T-cell (primary cell): ENCODE measurements at regions not wholly inside any gene's neighbourhood (a gene's known extent, or its start where the extent isn't known, plus 50 kb on each side); places are given as distances from the start of the nearest gene placed in this dataset.

Experiments
- ATAC-seq, 4 experiments: fragments of 200-7000 bp in 3 of 4; fragments of 150-1000 bp in 1 of 4; cut with Tn5 transposase; replicated peaks in 1 of 4; 1 replicate in 3 of 4; 2 replicates in 1 of 4; pipeline ENCODE4 v1.10.0; 2021; ENCODE audit warnings: moderate library complexity in 3 of 4, mild to moderate bottlenecking in 2 of 4, moderate number of reproducible peaks in 1 of 4
- CTCF ChIA-PET, 2 donors: fragments of 300-600 bp; sonication (Branson Sonifier 250); formaldehyde crosslinking; loops; one replicate each; lab custom pipeline; 2022; ENCODE audit warnings: antibody characterized with exemption in 2 of 2; lab: Charles Lee
- POLR2A ChIA-PET, 2 donors: fragments of 300-600 bp; sonication (Branson Sonifier 250); formaldehyde crosslinking; loops; one replicate each; lab custom pipeline; 2022; ENCODE audit warnings: antibody characterized with exemption in 2 of 2; lab: Charles Lee
- DNase-seq, 35 experiments: peaks; one replicate each; pipeline versions ENCODE4 v3.0.0 to v3.0.0-alpha.2; 2013 to 2023
- H3K27ac ChIP-seq: one replicate; pipeline ENCODE4 v1.5.1; 2013; ENCODE audit warnings: low read length
- H3K27me3 ChIP-seq, 2 experiments: replicated peaks in 1 of 2; 1 replicate in 1 of 2; 2 replicates in 1 of 2; pipeline versions ENCODE4 v1.6.1 to v1.7.0; 2013; ENCODE audit warnings: low read length in 1 of 2, mixed read lengths in 1 of 2; ENCODE audit not compliant: control insufficient read depth in 2 of 2, insufficient read depth in 2 of 2; ENCODE audit errors: extremely low read depth in 1 of 2
- H3K36me3 ChIP-seq, 2 donors: 1 replicate in 1 of 2; 2 replicates in 1 of 2; pipeline versions ENCODE4 v1.6.1 to v1.7.0; 2013; ENCODE audit warnings: low read length in 1 of 2; ENCODE audit not compliant: control insufficient read depth in 2 of 2, insufficient read depth in 1 of 2; ENCODE audit errors: extremely low read depth in 1 of 2
- H3K4me1 ChIP-seq, 2 experiments: 1 replicate in 1 of 2; 2 replicates in 1 of 2; pipeline versions ENCODE4 v1.6.1 to v1.7.0; 2013; ENCODE audit warnings: low read length in 2 of 2, mixed read lengths in 1 of 2; ENCODE audit not compliant: insufficient read depth in 2 of 2, control insufficient read depth in 1 of 2; ENCODE audit errors: extremely low read depth in 1 of 2
- H3K4me3 ChIP-seq, 2 donors: 1 replicate in 1 of 2; 2 replicates in 1 of 2; pipeline versions ENCODE4 v1.5.1 to v1.7.0; 2013; ENCODE audit warnings: mild to moderate bottlenecking in 2 of 2, low read length in 1 of 2, moderate library complexity in 1 of 2; ENCODE audit not compliant: control insufficient read depth in 1 of 2; ENCODE audit errors: extremely low read depth in 1 of 2
- H3K9me3 ChIP-seq: 2 replicates; pipeline ENCODE4 v1.7.0; 2013
- H3K27ac Mint-ChIP-seq, 2 donors: one replicate each; pipeline ENCODE4 v1.8.0; 2020 to 2021; ENCODE audit warnings: mild to moderate bottlenecking in 2 of 2, mixed read lengths in 2 of 2
- H3K27me3 Mint-ChIP-seq, 2 donors: one replicate each; pipeline ENCODE4 v1.8.0; 2021 to 2022; ENCODE audit warnings: mixed read lengths in 2 of 2
- H3K36me3 Mint-ChIP-seq: one replicate; pipeline ENCODE4 v1.8.0; 2021; ENCODE audit warnings: mixed read lengths
- H3K4me1 Mint-ChIP-seq, 3 donors: one replicate each; pipeline ENCODE4 v1.8.0; 2020 to 2022; ENCODE audit warnings: mixed read lengths in 3 of 3, mild to moderate bottlenecking in 1 of 3
- H3K4me3 Mint-ChIP-seq, 3 donors: one replicate each; pipeline ENCODE4 v1.8.0; 2020 to 2022; ENCODE audit warnings: mild to moderate bottlenecking in 3 of 3, mixed read lengths in 3 of 3, moderate library complexity in 3 of 3
- H3K9me3 Mint-ChIP-seq, 3 donors: one replicate each; pipeline ENCODE4 v1.8.0; 2020 to 2022; ENCODE audit warnings: mixed read lengths in 3 of 3
- WGBS: methylation state at CpG from one replicate; pipeline ENCODE4 v1.1.5; 2013; ENCODE audit warnings: missing lambda C conversion rate; ENCODE audit not compliant: insufficient coverage; 5-methylcytosine and 5-hydroxymethylcytosine counted together

- POLR2A ChIA-PET, result no interaction called here
- Mint-ChIP-seq H3K27ac (no peak overlapping the region), H3K4me1 (no peaks in the 10 kb centered on the region), H3K9me3 (no peaks in the 10 kb centered on the region), H3K4me3 (no peak overlapping the region), H3K36me3 (no peaks in the 10 kb centered on the region), H3K27me3 (no peaks in the 10 kb centered on the region)
- no peaks in the 10 kb centered on the region for H3K27me3 ChIP-seq
- H3K9me3 ChIP-seq, result no peaks in the 10 kb centered on the region
- ATAC-seq, result no peak
- no peaks in the 10 kb centered on the region for H3K4me1 ChIP-seq
- WGBS, result no CpG with 5 or more reads among the region's 3 CpGs
- H3K27ac ChIP-seq, result no peak overlapping the region
- H3K4me3 ChIP-seq, result no peak overlapping the region
- CTCF ChIA-PET, result no interaction called here
- H3K36me3 ChIP-seq, result no peaks in the 10 kb centered on the region
- no peak for DNase-seq
These were observed 232.1 kb downstream of the TMX3 start for GRCh38 chr18:68482815-68483214.

- no peak for ATAC-seq
- ChIA-PET CTCF (no interaction called here), POLR2A (no interaction called here)
- Mint-ChIP-seq H3K9me3 (no peaks in the 10 kb centered on the region), H3K36me3 (no peaks in the 10 kb centered on the region), H3K27me3 (no peaks in the 10 kb centered on the region), H3K4me1 (no peaks in the 10 kb centered on the region), H3K27ac (no peak overlapping the region), H3K4me3 (no peak overlapping the region)
- Histone ChIP-seq H3K27ac (no peak overlapping the region), H3K36me3 (no peaks in the 10 kb centered on the region), H3K4me3 (no peak overlapping the region), H3K9me3 (no peaks in the 10 kb centered on the region), H3K4me1 (no peaks in the 10 kb centered on the region), H3K27me3 (no peaks in the 10 kb centered on the region)
- WGBS, result no CpG with 5 or more reads among the region's 4 CpGs
- no peak for DNase-seq
These were observed 234.7 kb downstream of the TMX3 start for GRCh38 chr18:68480196-68480595.

DNA sequence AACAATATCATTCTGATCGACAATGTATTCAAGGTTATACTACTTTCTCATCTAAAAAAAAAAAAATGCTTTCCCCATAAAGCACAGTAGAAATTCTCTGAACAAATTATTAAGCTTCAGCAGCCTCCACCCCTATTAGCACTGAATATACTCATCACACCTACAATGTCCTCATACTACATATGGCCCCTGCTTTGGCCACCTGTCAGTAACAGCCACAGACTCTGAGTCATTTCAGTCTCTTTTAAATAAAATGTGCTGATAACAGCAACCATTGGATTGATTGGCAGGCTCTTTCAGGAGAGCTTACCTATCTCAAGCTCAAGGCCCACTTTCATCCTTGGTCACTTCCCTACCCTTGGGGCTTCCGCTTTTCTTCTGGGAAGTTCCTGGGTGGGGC lies 236.7 kb downstream of the TMX3 start:
- ATAC-seq (no peak), DNase-seq (no peak)
- H3K27me3 Mint-ChIP-seq, result no peaks in the 10 kb centered on the region
- no peaks in the 10 kb centered on the region for H3K4me1 Mint-ChIP-seq
- no peaks in the 10 kb centered on the region for H3K4me1 ChIP-seq
- H3K9me3 ChIP-seq, result no peaks in the 10 kb centered on the region
- 100% methylated on average over 1 of the region's 2 CpGs for WGBS
- no peaks in the 10 kb centered on the region for H3K9me3 Mint-ChIP-seq
- no peak overlapping the region for H3K27ac ChIP-seq
- no peak overlapping the region for H3K27ac Mint-ChIP-seq
- CTCF ChIA-PET, result no interaction called here
- no peaks in the 10 kb centered on the region for H3K36me3 ChIP-seq
- H3K4me3 ChIP-seq, result no peak overlapping the region
- POLR2A ChIA-PET, result no interaction called here
- no peak overlapping the region for H3K4me3 Mint-ChIP-seq
- no peaks in the 10 kb centered on the region for H3K27me3 ChIP-seq
- H3K36me3 Mint-ChIP-seq, result no peaks in the 10 kb centered on the region

- Mint-ChIP-seq H3K27ac (no peak overlapping the region), H3K36me3 (no peaks in the 10 kb centered on the region), H3K4me1 (no peaks in the 10 kb centered on the region), H3K27me3 (no peaks in the 10 kb centered on the region), H3K4me3 (no peak overlapping the region), H3K9me3 (no peaks in the 10 kb centered on the region)
- no peaks in the 10 kb centered on the region for H3K4me1 ChIP-seq
- ChIA-PET POLR2A (no interaction called here), CTCF (no interaction called here)
- ATAC-seq, result no peak
- H3K4me3 ChIP-seq, result no peak overlapping the region
- H3K36me3 ChIP-seq, result no peaks in the 10 kb centered on the region
- no peak overlapping the region for H3K27ac ChIP-seq
- WGBS, result no CpG with 5 or more reads among the region's 3 CpGs
- H3K9me3 ChIP-seq, result no peaks in the 10 kb centered on the region
- DNase-seq, result no peak
- no peaks in the 10 kb centered on the region for H3K27me3 ChIP-seq
These were observed 239.0 kb downstream of the TMX3 start for GRCh38 chr18:68475883-68476282.

- H3K36me3 ChIP-seq, result no peaks in the 10 kb centered on the region
- H3K4me3 ChIP-seq, result no peak overlapping the region
- Mint-ChIP-seq H3K9me3 (no peaks in the 10 kb centered on the region), H3K4me3 (no peak overlapping the region), H3K27me3 (peaks cover 0 to 3% of the 10 kb centered on the region in 2 donors), H3K36me3 (no peaks in the 10 kb centered on the region), H3K27ac (no peak overlapping the region), H3K4me1 (peaks cover 1 to 4% (median 2%) of the 10 kb centered on the region in 3 donors)
- no peak overlapping the region for H3K27ac ChIP-seq
- H3K4me1 ChIP-seq, result no peaks in the 10 kb centered on the region
- H3K27me3 ChIP-seq, result peaks cover 0 to 2% of the 10 kb centered on the region in 2 experiments
- DNase-seq (no peak), ATAC-seq (no peak)
- POLR2A ChIA-PET, result no interaction called here
- H3K9me3 ChIP-seq, result no peaks in the 10 kb centered on the region
- CTCF ChIA-PET, result interaction anchor here in 1 of 2 donors (0.6 kb wide), 1 partner anchor 156 kb away, joined by 3 read pairs; no protein-coding TSS in a partner anchor
These were observed 242.1 kb downstream of the TMX3 start for GRCh38 chr18:68472701-68473295.

DNA sequence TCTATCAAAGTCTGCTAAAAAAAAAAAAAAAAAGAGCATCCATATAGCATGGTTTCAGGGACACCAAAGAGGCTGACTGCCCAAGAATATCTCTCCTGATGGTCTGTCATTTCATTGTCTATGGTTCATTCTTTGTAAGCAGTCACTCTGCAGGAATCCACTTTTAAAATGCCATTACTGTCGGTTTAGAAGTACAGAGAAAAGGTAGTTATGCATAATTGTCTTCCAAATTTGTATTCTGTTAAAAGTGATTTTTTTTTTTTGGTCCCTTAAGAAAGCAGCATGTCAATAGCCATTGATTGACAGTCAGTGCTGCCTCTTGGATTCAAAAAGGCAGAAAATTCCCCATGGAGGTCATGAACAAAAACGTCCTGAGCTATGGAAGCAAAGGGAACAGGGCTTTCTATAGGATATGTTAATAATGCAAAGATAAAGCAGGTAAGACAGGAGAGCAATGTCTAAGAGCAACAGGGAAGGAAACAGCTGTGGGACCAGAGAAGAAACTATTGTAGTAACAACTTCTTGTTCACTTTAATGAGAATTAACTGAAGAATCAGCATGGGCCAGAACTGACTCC lies 245.8 kb downstream of the TMX3 start:
- ChIA-PET CTCF (interaction anchor here in 1 of 2 donors (0.6 kb wide), 1 partner anchor 526 kb away, joined by 3 read pairs; no protein-coding TSS in a partner anchor), POLR2A (interaction anchor here in 1 of 2 donors (0.7 to 0.9 kb wide), 2 partner anchors 732 to 1312 kb away, joined by 11 to 12 read pairs; no protein-coding TSS in a partner anchor)
- no peak overlapping the region for H3K4me3 Mint-ChIP-seq
- no peak overlapping the region for H3K4me3 ChIP-seq
- WGBS, result 10% methylated on average over 1 of the region's 2 CpGs
- no peaks in the 10 kb centered on the region for H3K36me3 Mint-ChIP-seq
- DNase-seq (no peak), ATAC-seq (no peak)
- peaks cover 2 to 6% (median 2%) of the 10 kb centered on the region in 3 donors for H3K4me1 Mint-ChIP-seq
- H3K27ac Mint-ChIP-seq, result no peak overlapping the region
- H3K27ac ChIP-seq, result no peak overlapping the region
- H3K27me3 Mint-ChIP-seq, result peaks cover 0 to 3% of the 10 kb centered on the region in 2 donors
- no peaks in the 10 kb centered on the region for H3K9me3 ChIP-seq
- peaks cover 0 to 2% of the 10 kb centered on the region in 2 experiments for H3K27me3 ChIP-seq
- H3K9me3 Mint-ChIP-seq, result no peaks in the 10 kb centered on the region
- H3K4me1 ChIP-seq, result no peaks in the 10 kb centered on the region
- no peaks in the 10 kb centered on the region for H3K36me3 ChIP-seq
